GM23248 (cell line): ENCODE measurements at regions not wholly inside any gene's neighbourhood (a gene's known extent, or its start where the extent isn't known, plus 50 kb on each side); places are given as distances from the start of the nearest gene placed in this dataset.
"Not testable (repeated sequence)": the region's sequence is repeated elsewhere in the genome, so short reads cannot be mapped to it uniquely, and the experiment has no call there.

Experiments used
- EZH2 ChIP-seq: fragments of 200-600 bp; sonication (generic); IDR thresholded peaks from 2 replicates; pipeline ENCODE4 v1.6.1; 2018; ENCODE audit warnings: antibody characterized with exemption, mild to moderate bottlenecking; ENCODE audit not compliant: insufficient read depth, poor library complexity, severe bottlenecking
- EZH2phosphoT487 ChIP-seq: fragments of 200-600 bp; sonication (generic); IDR thresholded peaks from 2 replicates; pipeline ENCODE4 v1.6.1; 2018; ENCODE audit warnings: antibody characterized with exemption, moderate library complexity, mild to moderate bottlenecking, low read depth; ENCODE audit not compliant: insufficient read depth

DNA sequence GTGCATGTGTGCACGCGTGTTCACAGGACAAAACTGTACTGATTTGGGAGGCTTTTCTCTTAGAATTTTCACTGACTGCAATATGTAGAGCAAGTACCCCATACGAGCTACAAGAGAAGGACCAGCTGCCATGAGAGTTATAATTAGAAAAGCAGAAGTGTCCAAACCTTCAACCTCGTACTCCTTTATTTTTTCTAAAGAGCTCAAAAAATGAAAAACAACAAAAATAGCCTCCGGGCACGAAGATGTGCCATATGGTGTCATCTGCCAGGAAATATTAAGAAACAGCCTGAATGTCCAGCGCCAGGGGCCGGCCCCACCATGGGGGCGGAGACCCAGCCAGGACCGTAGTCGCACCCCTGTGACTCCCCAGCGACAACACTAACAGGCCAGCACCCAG, 84.6 kb downstream of the KCNJ18 start:
- TF ChIP-seq EZH2, EZH2phosphoT487: not testable (repeated sequence)
